HG03139 (cell line): ENCODE measurements at regions not wholly inside any gene's neighbourhood (a gene's known extent, or its start where the extent isn't known, plus 50 kb on each side); places are given as distances from the start of the nearest gene placed in this dataset.

ENCODE experiments used
- ATAC-seq: cut with Tn5 transposase; IDR thresholded peaks from one replicate; pipeline ENCODE4 v1.9.1; 2021; ENCODE audit not compliant: unreplicated experiment

DNA sequence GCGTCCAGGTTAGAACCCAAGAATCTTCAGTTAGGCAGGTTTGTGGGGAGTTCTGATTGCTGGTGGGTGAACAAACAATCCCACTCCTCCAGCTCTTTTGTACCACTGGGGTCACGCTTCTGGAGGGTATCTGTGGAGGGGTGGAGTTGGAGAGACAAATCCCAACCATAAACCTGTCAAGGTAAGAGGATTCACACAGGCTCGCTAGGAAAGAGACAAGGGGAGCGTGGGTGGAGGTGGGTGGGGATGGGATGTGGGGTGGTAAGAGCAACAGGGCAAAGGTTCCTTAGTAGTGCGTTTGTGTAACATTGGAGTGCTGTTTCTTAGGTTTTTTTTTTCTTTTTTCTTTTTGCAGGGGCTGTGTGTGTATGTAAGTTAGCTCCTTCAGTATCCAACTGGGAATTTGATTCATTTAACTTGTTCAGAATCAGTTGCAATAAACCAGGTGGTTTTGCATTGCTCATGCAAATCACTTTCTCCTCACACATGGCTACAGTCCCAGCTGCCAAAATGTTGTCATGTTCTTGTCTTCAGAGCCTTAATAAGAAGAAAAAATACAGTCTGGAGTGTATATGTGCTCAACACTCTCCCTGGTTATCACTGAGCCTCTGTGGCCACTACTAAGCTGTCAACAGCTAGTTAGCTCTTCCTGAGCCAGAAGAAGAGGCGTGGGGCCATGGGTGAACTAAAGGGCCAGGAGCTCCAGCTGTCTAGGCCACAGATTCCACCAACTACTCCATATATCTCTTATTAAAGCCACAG lies 164.0 kb upstream of the RAD23B start:
- no peak for ATAC-seq

DNA sequence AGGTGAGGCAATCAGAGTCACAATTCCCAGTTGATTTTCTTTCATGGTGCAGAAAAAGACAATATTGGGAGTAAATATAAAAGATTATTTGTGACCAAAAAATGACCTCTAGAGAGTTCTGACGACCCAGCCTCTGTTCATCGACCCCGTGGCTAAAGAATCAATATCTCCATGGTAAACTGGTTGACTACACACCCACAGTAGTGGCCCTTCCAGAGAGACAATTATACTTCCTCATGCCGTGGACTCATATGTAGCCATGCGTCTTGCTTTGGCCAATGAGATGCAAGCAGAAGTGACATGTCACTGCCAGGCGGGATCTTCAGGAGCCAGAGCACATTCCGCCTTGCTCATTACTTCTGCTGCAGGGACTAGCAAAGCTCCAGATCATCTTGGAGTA lies 163.3 kb upstream of the RAD23B start:
- ATAC-seq: no peak

DNA sequence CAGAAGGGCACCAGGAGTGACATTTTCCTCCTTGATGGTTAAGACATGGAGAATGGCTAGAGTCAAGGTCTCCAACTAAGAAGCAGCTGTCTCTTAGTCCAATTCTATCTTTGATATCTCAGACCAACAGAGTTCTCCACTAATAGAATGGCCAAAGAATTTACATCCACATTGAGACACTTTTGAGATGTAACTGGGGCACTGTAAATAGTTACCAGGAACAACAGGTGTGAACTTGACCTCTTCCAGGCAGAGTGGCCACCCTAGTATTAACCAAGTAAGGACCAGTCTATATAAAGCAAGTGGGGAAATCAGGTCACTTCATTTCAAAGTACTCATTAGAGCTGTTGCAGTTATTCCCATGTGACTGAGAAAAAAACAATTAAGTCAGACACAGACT lies 159.7 kb upstream of the RAD23B start:
- no peak for ATAC-seq

DNA sequence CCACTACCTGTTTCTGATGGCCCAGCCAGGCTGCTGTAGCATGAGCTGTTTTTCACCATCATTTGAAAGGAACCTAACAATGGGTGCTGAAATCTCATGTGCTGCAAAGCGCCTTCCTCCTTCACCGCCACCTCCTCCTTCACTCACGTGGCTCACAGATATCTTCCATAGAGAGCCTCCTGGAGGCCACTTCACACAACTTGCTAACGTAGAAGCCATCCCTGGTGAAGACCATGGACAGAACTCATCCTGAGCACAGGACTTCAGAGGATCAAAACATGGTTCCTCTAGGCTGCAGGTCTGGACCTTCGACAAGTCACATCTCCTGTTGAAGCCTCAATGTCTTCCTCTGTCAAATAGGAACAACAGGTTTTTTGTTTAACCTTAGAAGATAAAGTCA lies 155.5 kb upstream of the RAD23B start:
- no peak for ATAC-seq

DNA sequence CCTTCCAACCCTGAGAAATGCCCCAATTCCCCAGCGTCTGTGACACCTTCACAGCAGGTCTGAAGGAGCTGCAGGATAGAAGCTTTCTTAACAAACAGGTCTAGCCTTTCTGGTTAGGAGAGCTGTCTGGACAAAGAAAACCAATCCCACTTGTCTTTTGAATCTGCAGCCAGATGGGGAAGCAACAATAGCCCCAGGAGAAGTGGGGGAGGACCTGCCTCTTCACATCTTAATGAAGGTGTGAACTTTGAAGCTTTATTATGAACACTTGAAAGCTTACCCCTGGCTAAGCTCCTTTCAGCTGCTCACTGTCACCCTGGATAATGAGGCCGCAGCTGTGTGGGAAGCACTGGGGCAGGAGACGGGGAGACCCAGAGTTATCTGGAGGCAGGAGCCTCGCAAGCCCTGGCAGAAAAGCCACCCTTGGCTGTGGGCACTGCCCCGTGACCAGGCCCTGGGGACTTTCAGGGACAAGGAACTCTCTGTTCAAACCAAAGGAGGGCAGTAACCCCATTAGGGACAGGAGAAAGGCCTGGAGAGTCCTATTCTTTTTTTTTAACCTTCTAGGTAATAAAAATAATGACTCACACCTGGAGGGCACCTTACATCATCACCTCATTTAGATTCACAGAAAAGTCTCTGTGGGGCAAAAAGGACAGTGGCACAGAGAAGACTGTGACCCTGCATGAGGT lies 151.8 kb upstream of the RAD23B start:
- no peak for ATAC-seq

DNA sequence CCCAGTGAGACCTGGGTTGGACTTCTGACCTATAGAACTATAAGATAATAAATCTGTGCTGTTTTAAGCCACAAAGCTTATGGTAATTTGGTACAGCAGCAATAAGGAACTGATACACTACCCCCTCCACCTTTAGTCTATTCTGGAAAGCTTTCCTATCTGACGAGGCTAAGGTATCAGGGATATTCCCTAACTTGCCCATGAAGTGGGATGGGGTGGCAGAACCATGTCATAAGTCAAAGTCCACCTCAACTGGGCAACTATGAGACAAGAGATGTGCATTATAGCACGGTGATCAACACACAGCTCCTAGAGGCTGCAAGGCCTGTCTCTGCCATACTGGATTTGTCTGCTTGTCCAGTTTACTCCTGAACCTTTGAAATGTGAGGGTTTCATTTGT lies 146.8 kb upstream of the RAD23B start:
- no peak for ATAC-seq

DNA sequence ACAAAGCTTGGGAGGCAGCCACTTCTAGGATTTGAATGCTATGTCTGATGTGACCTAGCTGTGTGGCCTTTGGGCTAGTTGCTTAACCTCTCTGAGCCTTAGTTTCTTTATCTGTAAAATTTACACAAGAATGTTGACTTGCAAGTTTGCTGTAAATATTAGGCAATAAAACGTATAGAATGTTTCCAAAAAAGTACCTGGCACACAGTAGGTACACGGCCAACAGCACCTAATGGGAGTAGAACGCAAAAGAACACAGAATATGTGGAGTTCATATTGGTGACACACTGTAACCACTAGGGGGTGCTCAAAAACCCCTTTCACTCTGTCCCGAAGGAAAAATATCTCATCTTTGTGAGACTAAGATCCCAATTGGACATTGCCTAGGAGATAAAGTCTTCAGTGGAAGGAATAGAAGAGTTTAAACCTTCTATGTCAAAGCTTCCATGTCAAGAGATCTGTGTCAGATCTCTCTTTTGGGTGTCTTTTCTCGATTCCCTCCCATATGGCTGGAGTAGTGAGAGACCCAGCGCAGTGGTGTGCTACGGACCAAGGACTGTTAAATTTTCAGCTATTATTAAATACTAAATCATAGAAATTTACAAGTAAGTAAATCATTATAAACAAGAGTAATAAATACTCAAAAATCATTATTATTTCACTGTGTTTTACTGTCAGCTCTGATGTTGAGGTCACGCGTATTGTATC lies 145.4 kb upstream of the RAD23B start:
- ATAC-seq: no peak

DNA sequence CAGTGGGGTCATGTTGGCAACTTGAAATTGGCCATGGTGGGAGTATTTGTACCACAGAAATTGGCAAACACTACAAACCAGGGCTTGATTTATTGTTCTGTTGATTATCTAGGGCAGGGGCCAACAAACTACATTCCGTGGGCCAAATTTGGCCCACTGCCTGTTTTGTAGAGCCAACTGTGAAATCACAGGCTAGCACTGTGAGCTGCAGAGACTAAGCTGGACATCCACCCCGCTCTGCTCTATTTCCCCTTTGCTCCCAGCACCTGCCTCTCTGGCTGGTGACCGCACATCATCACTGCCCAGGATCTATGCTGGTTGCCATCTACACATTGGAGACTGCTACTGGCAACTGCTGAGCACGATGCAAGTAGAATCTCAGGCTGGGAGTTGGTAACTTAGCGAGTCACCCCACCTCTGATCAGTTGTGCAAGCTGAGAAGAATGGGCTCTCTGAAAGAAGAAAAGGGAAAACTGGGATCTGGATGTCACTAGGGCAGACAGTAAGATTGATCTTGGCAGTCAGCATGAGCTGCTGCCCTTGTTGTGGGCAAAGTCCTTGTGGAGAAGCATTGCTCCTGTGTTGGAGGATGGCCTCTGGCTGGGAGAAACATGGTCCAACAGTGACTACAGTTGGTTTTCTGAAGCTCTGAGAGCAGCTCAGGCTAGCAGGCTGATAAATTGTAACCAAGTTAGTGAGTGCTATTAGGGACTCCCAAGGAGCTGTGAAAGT lies 144.7 kb upstream of the RAD23B start:
- no peak for ATAC-seq

DNA sequence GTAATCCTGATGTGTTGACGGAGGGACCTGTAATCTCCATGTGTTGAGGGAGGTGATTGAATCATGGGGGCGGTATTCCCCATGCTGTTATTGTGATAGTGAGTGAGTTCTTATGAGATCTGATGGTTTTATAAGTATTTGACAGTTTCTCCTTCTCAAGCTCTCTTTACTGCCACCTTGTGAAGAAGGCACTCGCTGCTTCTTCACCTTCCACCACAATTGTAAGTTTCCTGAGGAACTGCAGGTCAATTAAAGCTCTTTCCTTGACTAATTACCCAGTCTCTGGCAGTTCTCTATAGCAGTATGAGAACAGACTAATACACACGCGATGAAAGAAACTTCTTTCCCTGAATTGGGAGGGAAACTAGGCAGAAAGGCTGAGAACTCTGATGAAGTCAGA lies 141.1 kb upstream of the RAD23B start:
- no peak for ATAC-seq

DNA sequence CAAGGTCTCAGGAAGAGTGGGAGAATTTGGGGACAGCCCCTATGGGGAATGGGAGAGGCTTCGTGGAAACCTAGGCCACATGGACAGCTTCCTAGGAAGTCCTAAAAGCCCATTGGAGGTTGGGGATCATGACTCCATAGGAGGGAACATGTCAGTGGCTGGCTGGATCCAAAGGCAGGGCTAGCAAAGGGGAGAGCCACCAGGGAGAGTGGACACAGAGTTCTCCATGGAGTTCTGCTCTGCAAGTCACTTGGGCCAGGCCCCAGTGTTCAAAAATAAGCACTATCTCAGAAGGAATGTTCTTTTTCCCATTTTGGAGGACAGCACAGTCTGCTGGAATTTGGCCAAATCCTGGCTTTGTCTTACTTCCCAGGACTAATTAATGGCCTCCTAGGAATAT lies 140.6 kb upstream of the RAD23B start:
- no peak for ATAC-seq

DNA sequence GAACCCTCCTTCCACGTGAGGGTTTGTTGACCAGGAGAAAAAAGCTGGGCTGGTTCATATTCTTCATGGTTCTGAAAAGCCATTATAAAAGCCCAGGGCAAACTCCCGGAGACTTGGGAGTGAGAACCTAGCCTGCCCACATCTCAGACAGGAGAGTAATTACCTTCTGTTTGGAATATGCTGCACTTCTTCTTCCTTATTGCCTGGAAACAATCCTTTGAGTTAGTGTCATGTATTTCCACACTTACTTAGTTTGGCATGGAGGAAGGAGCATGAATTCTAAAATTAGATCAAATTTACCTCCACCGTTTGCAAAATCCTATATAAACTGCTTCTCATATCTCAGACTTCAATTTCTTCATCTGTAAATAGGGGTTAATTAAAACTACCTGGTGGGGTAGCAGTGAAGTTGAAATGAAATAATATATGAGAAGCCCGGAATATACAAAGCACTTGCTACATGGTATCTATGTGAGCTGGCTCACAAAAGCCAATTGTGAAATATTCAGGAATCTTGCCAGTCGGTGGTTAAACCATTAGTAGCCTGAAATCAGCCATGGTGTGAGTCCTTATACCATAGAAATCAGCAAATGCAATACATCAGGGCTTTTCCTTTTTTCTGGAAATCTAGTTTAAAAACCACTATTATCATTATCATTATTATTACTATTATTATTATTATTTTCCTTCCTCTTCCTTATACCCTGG lies 140.0 kb upstream of the RAD23B start:
- ATAC-seq: no peak

DNA sequence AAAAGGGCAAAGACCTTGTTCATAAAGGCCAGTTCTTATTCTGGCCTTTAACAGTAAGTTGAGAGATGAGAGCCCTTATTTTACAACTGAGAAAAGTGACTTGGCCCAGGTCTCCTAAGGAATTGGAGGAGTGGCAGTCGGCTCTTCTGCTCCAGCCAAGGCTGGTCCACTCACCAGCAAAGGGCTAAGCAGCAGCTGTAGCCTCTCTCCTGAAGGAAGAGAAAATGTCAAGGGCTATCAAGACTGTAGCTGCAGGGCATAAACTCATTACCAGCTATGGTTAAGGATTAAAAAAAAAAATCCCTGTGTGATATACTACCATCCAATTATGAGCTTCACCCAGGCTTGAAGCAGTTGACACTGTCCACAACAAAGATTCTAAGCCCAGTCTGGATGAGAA lies 138.6 kb upstream of the RAD23B start:
- no peak for ATAC-seq

DNA sequence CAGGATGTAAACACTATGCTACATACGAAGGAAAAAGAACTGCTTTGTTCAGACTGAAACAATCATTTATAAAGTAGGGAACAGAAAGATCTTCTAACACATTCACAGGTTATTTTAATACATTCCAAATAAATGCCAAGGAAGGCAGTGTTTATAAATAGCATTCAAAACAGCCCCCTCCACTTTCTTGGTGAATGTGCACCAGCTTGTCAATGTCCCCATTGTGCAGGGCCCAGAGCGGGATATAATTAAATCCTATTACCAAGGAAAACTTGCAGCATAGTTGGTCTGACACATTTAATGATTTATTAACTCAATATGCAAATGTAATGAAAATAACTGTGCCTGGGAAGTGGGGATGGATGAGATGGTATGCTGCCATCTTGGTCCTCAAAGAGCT lies 135.9 kb upstream of the RAD23B start:
- ATAC-seq: no peak

DNA sequence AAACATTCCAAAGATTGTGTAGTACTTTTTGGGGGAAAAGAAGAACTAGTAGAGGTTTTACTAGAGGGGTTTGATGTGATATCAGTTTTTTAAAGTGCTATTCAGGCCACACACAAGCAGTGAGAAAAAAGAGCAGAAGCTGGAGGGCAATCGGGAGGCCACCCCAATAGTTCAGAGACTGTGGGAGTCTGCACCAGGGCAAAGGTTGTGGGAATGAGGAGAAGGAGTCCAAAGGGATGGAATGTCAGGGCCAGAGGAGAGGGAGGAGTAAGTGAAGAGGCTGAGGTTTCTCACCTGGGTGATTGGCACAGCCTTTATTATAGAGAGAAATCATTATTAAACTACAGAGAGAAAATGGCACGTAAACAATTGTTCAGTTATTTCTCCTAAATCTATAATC lies 134.9 kb upstream of the RAD23B start:
- no peak for ATAC-seq

DNA sequence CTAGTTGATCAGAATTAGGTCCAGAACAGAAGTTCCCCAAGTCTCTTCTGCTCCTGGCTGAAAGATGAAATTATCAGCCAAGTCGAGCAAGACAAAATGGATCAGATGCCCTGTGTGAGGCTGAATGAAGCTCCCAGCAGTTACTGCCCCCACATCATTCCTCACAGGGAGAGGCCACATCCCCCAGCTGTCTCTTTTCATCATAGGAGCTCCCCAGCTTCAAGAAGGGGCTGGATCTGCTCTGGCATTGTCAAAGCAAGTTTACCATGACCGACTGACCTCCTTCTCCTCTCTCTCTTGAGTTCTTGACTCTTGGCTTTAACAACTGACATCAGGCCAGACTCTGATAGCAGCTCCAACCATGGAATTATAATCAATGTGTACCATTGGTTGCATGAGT lies 133.3 kb upstream of the RAD23B start:
- ATAC-seq: no peak

DNA sequence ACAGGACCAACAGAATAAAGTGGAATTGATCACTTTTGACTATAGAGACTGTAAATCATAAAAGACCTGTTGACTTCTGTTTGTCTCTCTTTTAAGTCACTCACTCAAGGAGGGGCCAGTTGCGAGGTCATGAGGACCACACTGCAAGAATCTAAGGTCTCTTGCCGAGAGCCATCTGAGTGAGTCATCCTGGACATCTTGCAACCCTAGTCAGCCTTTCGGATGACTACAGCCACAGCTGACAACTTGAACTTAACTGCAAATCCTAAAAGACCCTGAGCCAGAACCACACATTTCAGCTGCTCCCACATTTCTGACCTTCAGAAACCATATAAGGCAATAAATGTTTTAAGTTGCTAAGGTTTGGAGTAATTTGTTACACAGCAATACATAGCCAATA lies 129.7 kb upstream of the RAD23B start:
- no peak for ATAC-seq

DNA sequence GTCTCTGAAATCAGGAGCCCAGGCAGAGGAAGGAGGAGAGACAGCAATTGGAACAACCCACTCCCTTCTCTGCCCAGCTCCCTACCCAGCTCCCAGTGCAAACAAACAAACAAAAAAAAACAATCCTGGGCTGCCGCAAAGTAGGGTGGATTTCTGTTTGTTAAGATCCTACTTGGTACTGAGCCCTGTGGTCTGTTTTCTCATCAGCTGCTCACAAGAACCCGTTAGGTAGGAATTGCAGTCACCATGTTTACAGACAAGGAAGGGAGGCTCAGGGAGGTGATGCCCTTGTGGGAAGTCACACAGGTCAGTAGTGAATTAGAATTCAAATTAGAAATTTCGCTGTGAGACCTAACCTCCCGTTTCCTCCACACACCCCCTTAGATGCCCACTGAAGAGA lies 128.8 kb upstream of the RAD23B start:
- no peak for ATAC-seq

DNA sequence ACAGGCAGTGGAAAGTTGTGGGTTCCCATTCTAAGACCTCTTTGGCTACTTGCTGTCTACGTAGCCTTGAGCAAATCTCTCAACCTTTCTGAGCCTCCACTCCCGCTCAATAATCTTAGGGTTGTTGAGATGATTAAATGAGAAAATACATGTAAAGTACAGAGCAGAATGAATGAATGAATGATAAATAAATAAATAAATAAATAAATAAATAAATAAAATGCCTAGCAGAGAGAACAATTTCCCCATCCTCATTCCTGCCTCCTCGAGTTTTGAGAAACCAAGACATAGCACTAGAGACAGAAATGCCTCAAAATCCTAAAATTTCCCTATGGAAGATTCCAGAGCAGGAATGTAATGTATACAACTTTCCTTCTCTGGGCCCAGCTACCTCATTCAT lies 128.3 kb upstream of the RAD23B start:
- no peak for ATAC-seq

DNA sequence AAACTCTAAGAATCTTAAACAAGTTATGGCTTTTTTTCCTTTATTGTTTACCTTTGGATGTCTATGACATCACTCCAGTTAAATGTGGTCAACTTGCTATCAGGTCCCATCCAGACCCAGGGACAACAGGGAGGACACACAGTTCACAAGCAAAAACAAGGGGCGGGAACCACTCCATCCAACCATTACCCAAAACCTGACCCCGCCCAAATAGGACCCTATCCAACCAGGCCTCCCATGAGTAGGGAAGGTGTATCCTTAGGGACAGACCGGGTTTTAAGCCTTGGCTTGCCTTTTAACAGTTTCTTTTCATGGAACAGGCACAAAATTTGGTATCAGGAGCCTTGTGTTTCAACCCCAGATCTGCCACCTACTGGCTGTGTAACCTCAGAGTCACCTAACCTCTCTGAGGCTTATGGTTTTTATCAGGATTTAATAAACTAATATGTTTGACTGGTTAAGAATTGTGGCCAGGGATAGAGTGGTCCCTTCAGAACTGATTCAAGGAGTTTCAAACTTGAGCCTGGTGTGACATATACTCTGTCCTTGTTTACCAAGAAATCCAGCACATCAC lies 127.7 kb upstream of the RAD23B start:
- no peak for ATAC-seq

DNA sequence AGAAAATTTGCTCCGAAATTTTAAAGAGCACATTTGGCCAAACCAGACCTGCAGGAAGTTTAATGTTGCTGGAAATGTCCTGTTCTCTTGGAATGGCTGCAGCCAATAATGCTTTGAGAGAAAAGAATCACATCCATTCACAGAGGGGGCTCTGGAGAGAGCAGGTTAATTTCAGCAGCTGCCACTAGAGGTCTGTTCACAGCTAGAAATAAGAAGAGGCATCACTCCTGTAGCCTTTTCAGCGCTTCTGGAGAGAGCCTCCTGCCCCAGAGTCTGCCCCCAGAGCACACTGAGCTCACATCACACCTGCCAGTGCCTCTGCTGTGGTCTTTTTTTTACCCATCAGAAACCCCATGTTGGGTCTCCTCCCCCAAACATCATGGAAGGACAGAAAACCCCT lies 124.8 kb upstream of the RAD23B start:
- ATAC-seq: peak; percentile 81

DNA sequence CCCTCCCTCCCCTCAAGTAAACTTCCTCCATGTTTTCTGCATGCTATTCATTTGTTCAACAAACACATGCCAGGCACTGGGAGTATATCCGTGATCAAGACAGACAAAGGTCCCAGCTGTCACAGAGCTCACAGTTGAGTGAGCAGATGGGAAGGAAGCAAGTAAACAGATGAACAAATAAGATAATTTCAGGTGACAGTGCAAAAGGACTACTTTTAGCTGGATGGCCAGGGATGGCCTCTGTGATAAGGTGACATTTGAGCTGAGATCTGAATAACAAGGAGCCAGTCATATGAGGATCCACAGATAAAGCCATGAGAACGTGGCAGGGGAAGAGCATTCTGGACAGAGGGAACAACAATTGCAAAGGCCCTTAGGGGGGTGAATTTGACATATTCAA lies 121.7 kb upstream of the RAD23B start:
- ATAC-seq: no peak
